ENCODE measurements at regions not wholly inside any gene's neighbourhood (a gene's known extent, or its start where the extent isn't known, plus 50 kb on each side); places are given as distances from the start of the nearest gene placed in this dataset.

DNA sequence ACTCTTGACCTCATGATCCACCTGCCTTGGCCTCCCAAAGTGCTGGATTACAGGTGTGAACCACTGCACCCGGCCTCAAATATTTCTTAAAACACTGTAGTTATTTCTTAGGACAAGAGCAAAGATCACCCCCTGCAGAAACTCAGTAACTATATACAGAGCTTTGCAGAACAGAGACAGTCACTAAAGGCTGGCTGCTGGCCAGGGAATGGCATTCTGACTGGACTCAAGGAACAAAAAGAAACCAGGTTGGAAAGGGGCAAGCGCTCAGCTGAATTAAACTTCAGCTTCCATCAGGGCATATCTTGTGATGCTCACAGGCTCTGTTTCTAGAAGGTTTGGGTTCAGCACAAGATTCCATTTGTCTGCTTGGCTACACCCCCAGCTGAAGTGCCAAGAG is 95.8 kb downstream of the ADAMTS15 start:
- TF ChIP-seq, protein P1, sequence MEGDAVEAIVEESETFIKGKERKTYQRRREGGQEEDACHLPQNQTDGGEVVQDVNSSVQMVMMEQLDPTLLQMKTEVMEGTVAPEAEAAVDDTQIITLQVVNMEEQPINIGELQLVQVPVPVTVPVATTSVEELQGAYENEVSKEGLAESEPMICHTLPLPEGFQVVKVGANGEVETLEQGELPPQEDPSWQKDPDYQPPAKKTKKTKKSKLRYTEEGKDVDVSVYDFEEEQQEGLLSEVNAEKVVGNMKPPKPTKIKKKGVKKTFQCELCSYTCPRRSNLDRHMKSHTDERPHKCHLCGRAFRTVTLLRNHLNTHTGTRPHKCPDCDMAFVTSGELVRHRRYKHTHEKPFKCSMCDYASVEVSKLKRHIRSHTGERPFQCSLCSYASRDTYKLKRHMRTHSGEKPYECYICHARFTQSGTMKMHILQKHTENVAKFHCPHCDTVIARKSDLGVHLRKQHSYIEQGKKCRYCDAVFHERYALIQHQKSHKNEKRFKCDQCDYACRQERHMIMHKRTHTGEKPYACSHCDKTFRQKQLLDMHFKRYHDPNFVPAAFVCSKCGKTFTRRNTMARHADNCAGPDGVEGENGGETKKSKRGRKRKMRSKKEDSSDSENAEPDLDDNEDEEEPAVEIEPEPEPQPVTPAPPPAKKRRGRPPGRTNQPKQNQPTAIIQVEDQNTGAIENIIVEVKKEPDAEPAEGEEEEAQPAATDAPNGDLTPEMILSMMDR (IDR thresholded peaks at IDR 0.05), result no peak
- Histone ChIP-seq H3K36me3 (no peaks in the 10 kb centered on the region), H3K27ac (no peak overlapping the region), H3K27me3 (replicated peaks; ENCODE audit: insufficient read depth) (no peaks in the 10 kb centered on the region), H3K4me1 (ENCODE audit: control insufficient read depth in 1 of 2, low read depth in 2 of 2) (no peaks in the 10 kb centered on the region), H3K4me3 (no peak overlapping the region), H3K9me3 (no peaks in the 10 kb centered on the region)
- DNase-seq (ENCODE audit: low spot score) (no peak), ATAC-seq (ENCODE audit: insufficient number of reproducible peaks, low FRiP score, low read depth) (no peak)

DNA sequence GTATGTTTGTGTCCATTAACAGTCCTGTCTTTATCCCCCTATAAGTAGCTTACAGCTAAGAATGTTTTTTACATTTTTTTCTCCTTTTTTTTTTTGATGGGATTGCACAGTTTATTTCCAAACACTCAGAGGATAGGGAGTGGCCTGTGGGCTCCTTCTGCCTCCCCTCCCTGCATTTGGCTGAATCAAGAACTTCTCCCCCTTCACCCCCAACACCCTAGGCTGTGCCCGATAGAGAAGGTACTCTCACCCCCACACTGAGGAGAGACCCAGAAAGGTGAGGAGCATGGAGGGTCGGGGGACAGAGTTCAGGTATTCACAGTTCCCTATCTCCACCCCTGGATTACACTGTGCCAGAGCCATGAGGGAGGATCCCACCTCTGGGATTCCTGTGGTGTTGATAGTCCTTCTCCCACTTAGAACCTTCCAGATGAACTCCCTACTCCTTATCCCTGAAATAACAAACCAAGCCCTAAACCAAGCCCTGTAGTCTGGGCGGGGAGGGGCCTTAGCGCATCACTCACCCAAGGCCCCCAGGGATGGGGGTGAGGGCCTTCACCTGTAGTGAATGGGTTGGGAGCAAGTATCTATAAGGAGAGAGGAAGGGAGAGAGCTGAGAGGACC is 97.1 kb downstream of the ADAMTS15 start:
- ATAC-seq (ENCODE audit: insufficient number of reproducible peaks, low FRiP score, low read depth) (no peak), DNase-seq (ENCODE audit: low spot score) (no peak)
- H3K27ac ChIP-seq, result no peak overlapping the region
- no peaks in the 10 kb centered on the region for H3K4me1 ChIP-seq (ENCODE audit: control insufficient read depth in 1 of 2, low read depth in 2 of 2)
- H3K4me3 ChIP-seq, result no peak overlapping the region
- no peaks in the 10 kb centered on the region for H3K27me3 ChIP-seq (replicated peaks; ENCODE audit: insufficient read depth)
- no peaks in the 10 kb centered on the region for H3K36me3 ChIP-seq
- no peaks in the 10 kb centered on the region for H3K9me3 ChIP-seq
- TF ChIP-seq, protein P1 (IDR thresholded peaks at IDR 0.05), result no peak

DNA sequence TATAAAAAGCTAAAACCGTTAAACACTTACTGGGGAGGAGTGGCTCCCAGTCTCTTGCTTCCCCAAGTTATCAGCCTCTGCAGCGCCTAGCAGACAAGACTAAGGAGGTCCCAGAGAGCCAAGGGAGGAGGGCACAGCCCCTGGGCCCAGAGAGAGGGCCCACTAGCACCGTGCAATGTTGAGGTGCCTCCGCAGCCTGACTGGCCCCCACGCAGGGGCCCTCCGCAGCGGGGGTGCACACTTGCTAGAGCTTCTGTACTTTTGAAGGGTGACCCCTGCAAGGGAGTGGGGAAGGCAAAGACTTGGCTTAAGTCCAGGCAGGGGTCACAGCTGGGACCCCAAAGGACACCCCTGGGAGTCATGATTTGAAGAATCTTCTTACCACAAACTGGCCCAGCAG is 98.0 kb downstream of the ADAMTS15 start:
- TF ChIP-seq, protein P1 (IDR thresholded peaks at IDR 0.05), result no peak
- H3K9me3 ChIP-seq, result no peaks in the 10 kb centered on the region

DNA sequence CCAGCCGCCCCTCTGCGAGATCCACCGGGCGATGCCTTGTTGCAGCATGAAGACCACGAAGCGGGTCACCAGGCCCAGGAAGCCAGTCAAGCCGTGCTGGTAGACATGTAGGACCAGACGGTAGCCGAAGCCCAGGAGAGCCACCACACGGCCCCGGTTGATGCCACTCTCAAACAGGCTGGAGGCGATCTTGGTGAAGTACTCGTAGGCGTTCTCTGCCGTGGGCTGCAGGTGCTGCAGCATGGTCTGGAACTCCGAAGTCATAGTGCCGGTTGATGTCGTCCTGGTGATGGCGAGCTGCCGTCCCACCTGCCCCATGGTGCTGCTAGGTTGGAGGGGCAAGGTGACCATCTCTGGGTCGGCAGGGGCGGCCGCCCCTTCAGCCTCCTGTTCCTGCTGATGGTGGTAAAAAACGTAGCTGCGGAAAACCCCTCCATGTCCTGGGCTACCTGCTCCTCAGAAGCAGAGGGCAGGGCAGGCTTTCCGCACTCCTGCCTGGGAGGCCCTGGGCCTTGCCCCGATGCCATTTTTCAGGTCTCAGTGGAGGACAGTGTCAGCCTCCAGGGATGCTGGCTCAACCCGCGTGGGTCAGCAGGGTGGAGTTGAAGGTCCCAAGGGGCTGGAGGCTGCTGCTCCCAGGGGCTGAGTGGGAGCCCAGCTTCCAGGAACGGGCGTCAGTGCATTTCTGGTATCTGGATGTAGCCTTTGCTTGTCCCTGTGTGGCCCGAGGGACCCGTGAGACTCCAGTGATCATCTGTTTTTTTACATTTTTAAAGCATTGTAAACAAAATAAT is 98.7 kb downstream of the ADAMTS15 start:
- ATAC-seq (ENCODE audit: insufficient number of reproducible peaks, low FRiP score, low read depth), result no peak
- TF ChIP-seq, protein P1 (IDR thresholded peaks at IDR 0.05), result no peak
- no peak overlapping the region for H3K27ac ChIP-seq

More for the DNA sequence above, 98.0 kb downstream of the ADAMTS15 start:
- Histone ChIP-seq H3K4me1 (ENCODE audit: control insufficient read depth in 1 of 2, low read depth in 2 of 2) (no peaks in the 10 kb centered on the region), H3K36me3 (no peaks in the 10 kb centered on the region), H3K4me3 (no peak overlapping the region), H3K27me3 (replicated peaks; ENCODE audit: insufficient read depth) (no peaks in the 10 kb centered on the region), H3K27ac (no peak overlapping the region)
- ATAC-seq (ENCODE audit: insufficient number of reproducible peaks, low FRiP score, low read depth) (no peak), DNase-seq (ENCODE audit: low spot score) (no peak)

DNA sequence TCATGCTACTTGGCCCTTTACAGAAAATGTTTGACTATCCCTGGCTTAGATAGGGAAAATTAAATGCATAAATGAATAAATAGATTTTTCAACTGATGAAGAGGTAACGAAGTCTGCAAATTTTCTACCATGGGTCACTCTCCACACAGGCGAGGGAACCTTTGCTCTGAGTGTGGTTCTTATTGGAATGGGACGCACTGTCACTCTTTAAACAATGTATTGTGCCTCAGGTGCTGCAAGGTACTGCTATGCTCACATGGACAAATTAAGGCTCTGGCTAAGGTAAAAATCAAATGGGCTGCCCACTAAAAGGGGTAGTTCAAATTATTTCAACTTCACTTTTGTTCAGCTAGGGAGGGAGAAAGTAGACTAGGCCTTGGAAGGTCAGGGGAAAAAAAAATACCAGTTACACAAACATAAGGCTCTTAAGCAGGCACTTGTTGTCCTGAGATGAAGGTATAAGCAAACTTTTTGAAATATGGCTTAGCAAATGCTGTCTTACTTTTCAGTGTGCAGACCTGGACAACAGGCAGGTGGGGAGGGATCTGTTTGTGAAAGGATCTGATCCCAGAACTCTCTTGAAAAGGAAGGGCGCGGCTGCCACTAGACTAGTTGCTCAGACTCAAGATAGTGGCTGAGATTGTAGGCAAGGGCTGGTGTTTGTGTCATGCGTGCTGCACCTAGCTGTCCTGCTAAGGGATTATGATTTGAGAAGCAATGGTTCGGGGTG is 99.5 kb downstream of the ADAMTS15 start:
- H3K9me3 ChIP-seq, result no peaks in the 10 kb centered on the region
- no peak overlapping the region for H3K4me3 ChIP-seq
- no peak overlapping the region for H3K27ac ChIP-seq
- H3K36me3 ChIP-seq, result no peaks in the 10 kb centered on the region
- DNase-seq (ENCODE audit: low spot score) (no peak), ATAC-seq (ENCODE audit: insufficient number of reproducible peaks, low FRiP score, low read depth) (no peak)
- TF ChIP-seq, protein P1 (IDR thresholded peaks at IDR 0.05), result no peak
- H3K27me3 ChIP-seq (replicated peaks; ENCODE audit: insufficient read depth), result no peaks in the 10 kb centered on the region
- H3K4me1 ChIP-seq (ENCODE audit: control insufficient read depth in 1 of 2, low read depth in 2 of 2), result no peaks in the 10 kb centered on the region

More for the DNA sequence above, 98.7 kb downstream of the ADAMTS15 start:
- Histone ChIP-seq H3K36me3 (no peaks in the 10 kb centered on the region), H3K4me3 (no peak overlapping the region), H3K27me3 (replicated peaks; ENCODE audit: insufficient read depth) (no peaks in the 10 kb centered on the region), H3K9me3 (no peaks in the 10 kb centered on the region), H3K4me1 (ENCODE audit: control insufficient read depth in 1 of 2, low read depth in 2 of 2) (no peaks in the 10 kb centered on the region)
- no peak for DNase-seq (ENCODE audit: low spot score)
